ENCODE measurements at regions not wholly inside any gene's neighbourhood (a gene's known extent, or its start where the extent isn't known, plus 50 kb on each side); places are given as distances from the start of the nearest gene placed in this dataset.

GRCh38 chr10:124270530-124271327, 148.0 kb downstream of the OAT start:
- H3K4me3 ChIP-seq (ENCODE audit: low read depth, low read length) = no peak overlapping the region
- TF ChIP-seq, protein P1, sequence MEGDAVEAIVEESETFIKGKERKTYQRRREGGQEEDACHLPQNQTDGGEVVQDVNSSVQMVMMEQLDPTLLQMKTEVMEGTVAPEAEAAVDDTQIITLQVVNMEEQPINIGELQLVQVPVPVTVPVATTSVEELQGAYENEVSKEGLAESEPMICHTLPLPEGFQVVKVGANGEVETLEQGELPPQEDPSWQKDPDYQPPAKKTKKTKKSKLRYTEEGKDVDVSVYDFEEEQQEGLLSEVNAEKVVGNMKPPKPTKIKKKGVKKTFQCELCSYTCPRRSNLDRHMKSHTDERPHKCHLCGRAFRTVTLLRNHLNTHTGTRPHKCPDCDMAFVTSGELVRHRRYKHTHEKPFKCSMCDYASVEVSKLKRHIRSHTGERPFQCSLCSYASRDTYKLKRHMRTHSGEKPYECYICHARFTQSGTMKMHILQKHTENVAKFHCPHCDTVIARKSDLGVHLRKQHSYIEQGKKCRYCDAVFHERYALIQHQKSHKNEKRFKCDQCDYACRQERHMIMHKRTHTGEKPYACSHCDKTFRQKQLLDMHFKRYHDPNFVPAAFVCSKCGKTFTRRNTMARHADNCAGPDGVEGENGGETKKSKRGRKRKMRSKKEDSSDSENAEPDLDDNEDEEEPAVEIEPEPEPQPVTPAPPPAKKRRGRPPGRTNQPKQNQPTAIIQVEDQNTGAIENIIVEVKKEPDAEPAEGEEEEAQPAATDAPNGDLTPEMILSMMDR (IDR thresholded peaks at IDR 0.05; ENCODE audit: insufficient read depth, low read depth, low read length, missing control alignments) = no peak
- DNase-seq (ENCODE audit: low read depth) = no peak

GRCh38 chr10:124268976-124269375, 149.7 kb downstream of the OAT start:
- TF ChIP-seq, protein P1 (IDR thresholded peaks at IDR 0.05; ENCODE audit: insufficient read depth, low read depth, low read length, missing control alignments) = no peak
- H3K4me3 ChIP-seq (ENCODE audit: low read depth, low read length) = no peak overlapping the region
- no peak for DNase-seq (ENCODE audit: low read depth)

- no peak overlapping the region for H3K4me3 ChIP-seq (ENCODE audit: low read depth, low read length)
- TF ChIP-seq, protein P1 (IDR thresholded peaks at IDR 0.05; ENCODE audit: insufficient read depth, low read depth, low read length, missing control alignments) = no peak
- no peak for DNase-seq (ENCODE audit: low read depth)
Measured at GRCh38 chr10:124267911-124268549, 150.7 kb downstream of the OAT start.

DNA sequence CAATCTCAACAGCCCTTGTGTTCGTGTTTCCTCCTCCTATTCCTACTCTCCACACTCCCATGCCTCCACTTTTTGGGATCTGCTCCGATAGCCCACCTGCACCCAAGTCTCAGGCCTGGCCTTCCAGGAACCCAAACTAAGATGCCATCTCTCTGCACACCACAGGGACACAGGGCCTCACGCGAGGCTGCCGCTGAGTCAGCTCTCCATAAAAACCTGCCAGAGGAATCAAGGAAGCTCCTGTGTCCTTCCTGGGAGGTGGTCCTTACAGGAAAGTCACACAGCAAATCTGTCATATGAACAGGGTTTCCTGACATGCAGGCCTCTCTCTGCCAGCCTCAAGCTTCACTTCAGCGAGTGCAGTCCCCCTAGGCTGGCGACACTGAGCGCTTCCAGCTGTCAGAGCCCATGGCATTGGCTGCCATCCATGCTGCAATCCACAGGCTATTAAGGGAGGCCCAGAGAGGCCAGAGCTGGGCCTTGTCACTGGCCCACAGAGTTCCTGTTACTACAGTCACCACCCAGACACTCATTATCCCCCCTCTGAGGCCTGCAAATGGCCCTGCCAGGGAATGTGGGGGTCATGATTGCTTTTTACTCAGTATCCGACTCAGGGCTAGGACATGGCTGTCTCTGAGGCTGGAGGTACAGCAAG, 151.4 kb downstream of the OAT start:
- no peak overlapping the region for H3K4me3 ChIP-seq (ENCODE audit: low read depth, low read length)
- no peak for DNase-seq (ENCODE audit: low read depth)
- TF ChIP-seq, protein P1 (IDR thresholded peaks at IDR 0.05; ENCODE audit: insufficient read depth, low read depth, low read length, missing control alignments) = no peak

GRCh38 chr10:124266468-124267230, 152.1 kb downstream of the OAT start:
- no peak overlapping the region for H3K4me3 ChIP-seq (ENCODE audit: low read depth, low read length)
- TF ChIP-seq, protein P1 (IDR thresholded peaks at IDR 0.05; ENCODE audit: insufficient read depth, low read depth, low read length, missing control alignments) = no peak
- no peak for DNase-seq (ENCODE audit: low read depth)

- DNase-seq (ENCODE audit: low read depth) = no peak
- TF ChIP-seq, protein P1 (IDR thresholded peaks at IDR 0.05; ENCODE audit: insufficient read depth, low read depth, low read length, missing control alignments) = no peak
- no peak overlapping the region for H3K4me3 ChIP-seq (ENCODE audit: low read depth, low read length)
Measured at GRCh38 chr10:124265776-124266467, 152.8 kb downstream of the OAT start.

Measured in GM12865 (cell line).